ENCODE measurements at regions not wholly inside any gene's neighbourhood (a gene's known extent, or its start where the extent isn't known, plus 50 kb on each side); places are given as distances from the start of the nearest gene placed in this dataset.
"Not testable (repeated sequence)": the region's sequence is repeated elsewhere in the genome, so short reads cannot be mapped to it uniquely, and the experiment has no call there.

DNA sequence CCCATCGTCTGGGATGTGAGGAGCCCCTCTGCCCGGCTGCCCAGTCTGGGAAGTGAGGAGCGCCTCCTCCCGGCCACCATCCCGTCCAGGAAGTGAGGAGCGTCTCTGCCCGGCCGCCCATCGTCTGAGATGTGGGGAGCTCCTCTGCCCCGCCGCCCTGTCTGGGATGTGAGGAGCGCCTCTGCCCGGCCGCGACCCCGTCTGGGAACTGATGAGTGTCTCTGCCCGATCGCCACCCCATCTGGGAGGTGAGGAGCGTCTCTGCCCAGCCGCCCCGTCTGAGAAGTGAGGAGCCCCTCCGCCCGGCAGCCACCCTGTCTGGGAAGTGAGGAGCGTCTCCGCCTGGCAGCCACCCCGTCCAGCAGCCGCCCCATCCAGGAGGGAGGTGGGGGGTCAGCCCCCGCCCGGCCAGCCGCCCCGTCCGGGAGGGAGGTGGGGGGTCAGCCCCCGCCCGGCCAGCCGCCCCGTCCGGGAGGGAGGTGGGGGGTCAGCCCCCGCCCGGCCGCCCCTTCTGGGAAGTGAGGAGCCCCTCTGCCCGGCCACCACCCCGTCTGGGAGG, 705.8 kb downstream of the DTWD2 start:
- not testable (repeated sequence) for TF ChIP-seq EP300, POLR2AphosphoS5, POLR2A (IDR thresholded peaks at IDR 0.05)
- TF ChIP-seq, protein P1, sequence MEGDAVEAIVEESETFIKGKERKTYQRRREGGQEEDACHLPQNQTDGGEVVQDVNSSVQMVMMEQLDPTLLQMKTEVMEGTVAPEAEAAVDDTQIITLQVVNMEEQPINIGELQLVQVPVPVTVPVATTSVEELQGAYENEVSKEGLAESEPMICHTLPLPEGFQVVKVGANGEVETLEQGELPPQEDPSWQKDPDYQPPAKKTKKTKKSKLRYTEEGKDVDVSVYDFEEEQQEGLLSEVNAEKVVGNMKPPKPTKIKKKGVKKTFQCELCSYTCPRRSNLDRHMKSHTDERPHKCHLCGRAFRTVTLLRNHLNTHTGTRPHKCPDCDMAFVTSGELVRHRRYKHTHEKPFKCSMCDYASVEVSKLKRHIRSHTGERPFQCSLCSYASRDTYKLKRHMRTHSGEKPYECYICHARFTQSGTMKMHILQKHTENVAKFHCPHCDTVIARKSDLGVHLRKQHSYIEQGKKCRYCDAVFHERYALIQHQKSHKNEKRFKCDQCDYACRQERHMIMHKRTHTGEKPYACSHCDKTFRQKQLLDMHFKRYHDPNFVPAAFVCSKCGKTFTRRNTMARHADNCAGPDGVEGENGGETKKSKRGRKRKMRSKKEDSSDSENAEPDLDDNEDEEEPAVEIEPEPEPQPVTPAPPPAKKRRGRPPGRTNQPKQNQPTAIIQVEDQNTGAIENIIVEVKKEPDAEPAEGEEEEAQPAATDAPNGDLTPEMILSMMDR (IDR thresholded peaks at IDR 0.05), result not testable (repeated sequence)
